H9 (cell line): ENCODE measurements at regions not wholly inside any gene's neighbourhood (a gene's known extent, or its start where the extent isn't known, plus 50 kb on each side); places are given as distances from the start of the nearest gene placed in this dataset.

Source experiments
- DNase-seq: peaks from one replicate; pipeline ENCODE4 v3.0.0-alpha.2; 2017
- H2AFZ ChIP-seq: one replicate; pipeline ENCODE4 v1.6.1; 2013; ENCODE audit warnings: mild to moderate bottlenecking, low read length, control low read depth, moderate library complexity
- H2AK5ac ChIP-seq: 2 replicates; pipeline ENCODE4 v1.6.1; 2013; ENCODE audit warnings: low read length, control low read depth, mixed read lengths; ENCODE audit not compliant: insufficient read length
- H2BK120ac ChIP-seq: one replicate; pipeline ENCODE4 v1.6.1; 2013; ENCODE audit warnings: low read depth, mild to moderate bottlenecking, low read length, control low read depth, inconsistent platforms; ENCODE audit not compliant: poor library complexity, severe bottlenecking
- H2BK12ac ChIP-seq: 2 replicates; pipeline ENCODE4 v1.6.1; 2013; ENCODE audit warnings: low read length, control low read depth, mixed read lengths, low read depth; ENCODE audit not compliant: insufficient read length
- H2BK15ac ChIP-seq: 2 replicates; pipeline ENCODE4 v1.6.1; 2013; ENCODE audit warnings: low read depth, low read length, control low read depth
- H2BK20ac ChIP-seq: one replicate; pipeline ENCODE4 v1.6.1; 2013; ENCODE audit warnings: low read depth, mild to moderate bottlenecking, low read length, control low read depth, inconsistent platforms; ENCODE audit not compliant: poor library complexity, severe bottlenecking
- H2BK5ac ChIP-seq: 2 replicates; pipeline ENCODE4 v1.6.1; 2013; ENCODE audit warnings: low read length, control low read depth, mixed read lengths; ENCODE audit not compliant: insufficient read length
- H3K14ac ChIP-seq: 2 replicates; pipeline ENCODE4 v1.6.1; 2013; ENCODE audit warnings: low read length, control low read depth; ENCODE audit not compliant: insufficient read depth
- H3K18ac ChIP-seq: 2 replicates; pipeline ENCODE4 v1.6.1; 2013; ENCODE audit warnings: low read depth, mild to moderate bottlenecking, mixed read lengths, low read length, control low read depth; ENCODE audit not compliant: insufficient read length
- H3K23ac ChIP-seq: 2 replicates; pipeline ENCODE4 v1.6.1; 2013; ENCODE audit warnings: low read length, control low read depth, mixed read lengths, low read depth; ENCODE audit not compliant: insufficient read length
- H3K23me2 ChIP-seq: 2 replicates; pipeline ENCODE4 v1.6.1; 2013; ENCODE audit warnings: low read depth, mild to moderate bottlenecking, mixed read lengths, low read length, control low read depth; ENCODE audit not compliant: insufficient read length, poor library complexity, severe bottlenecking
- H3K27ac ChIP-seq: 2 replicates; pipeline ENCODE4 v1.5.1; 2013; ENCODE audit warnings: low read length, control low read depth, mixed read lengths, low read depth; ENCODE audit not compliant: insufficient read length
- H3K27me3 ChIP-seq: 2 replicates; pipeline ENCODE4 v1.6.1; 2013; ENCODE audit warnings: low read length, control low read depth, inconsistent platforms; ENCODE audit not compliant: insufficient read depth
- H3K4ac ChIP-seq: 2 replicates; pipeline ENCODE4 v1.6.1; 2013; ENCODE audit warnings: low read depth, mild to moderate bottlenecking, control low read depth, inconsistent platforms, low read length, moderate library complexity
- H3K4me1 ChIP-seq: 2 replicates; pipeline ENCODE4 v1.6.1; 2013; ENCODE audit warnings: low read length, control low read depth, inconsistent platforms; ENCODE audit not compliant: insufficient read depth
- H3K4me2 ChIP-seq: 2 replicates; pipeline ENCODE4 v1.6.1; 2013; ENCODE audit warnings: low read length, control low read depth, mixed read lengths; ENCODE audit not compliant: insufficient read length, insufficient read depth
- H3K56ac ChIP-seq: 2 replicates; pipeline ENCODE4 v1.6.1; 2013; ENCODE audit warnings: low read depth, mild to moderate bottlenecking, mixed read lengths, low read length, control low read depth; ENCODE audit not compliant: insufficient read length
- H3K79me1 ChIP-seq: 2 replicates; pipeline ENCODE4 v1.6.1; 2013; ENCODE audit warnings: low read depth, mild to moderate bottlenecking, moderate library complexity, low read length, control low read depth, inconsistent platforms; ENCODE audit not compliant: insufficient read depth, poor library complexity, severe bottlenecking
- H3K79me2 ChIP-seq: 2 replicates; pipeline ENCODE4 v1.6.1; 2013; ENCODE audit warnings: low read length, control low read depth, inconsistent platforms; ENCODE audit not compliant: insufficient read depth
- H3K9ac ChIP-seq: 2 replicates; pipeline ENCODE4 v1.6.1; 2013; ENCODE audit warnings: low read length, control low read depth, mixed read lengths; ENCODE audit not compliant: insufficient read length; ENCODE audit errors: extremely low read depth
- H3K9me3 ChIP-seq: one replicate; pipeline ENCODE4 v1.6.1; 2013; ENCODE audit warnings: low read depth, low read length, inconsistent platforms; ENCODE audit not compliant: control insufficient read depth
- H3T11ph ChIP-seq: one replicate; pipeline ENCODE4 v1.6.1; 2013; ENCODE audit warnings: mild to moderate bottlenecking, low read length, control low read depth, inconsistent platforms
- H4K20me1 ChIP-seq: one replicate; pipeline ENCODE4 v1.6.1; 2013; ENCODE audit not compliant: control insufficient read depth, insufficient read length, insufficient read depth
- H4K5ac ChIP-seq: 2 replicates; pipeline ENCODE4 v1.6.1; 2013; ENCODE audit warnings: low read depth, mild to moderate bottlenecking, mixed read lengths, low read length, control low read depth; ENCODE audit not compliant: insufficient read length
- H4K8ac ChIP-seq: replicated peaks from 2 replicates; pipeline ENCODE4 v1.6.1; 2013; ENCODE audit warnings: low read length, control low read depth, mixed read lengths, low read depth; ENCODE audit not compliant: insufficient read length
- H4K91ac ChIP-seq: 2 replicates; pipeline ENCODE4 v1.6.1; 2013; ENCODE audit warnings: low read depth, mild to moderate bottlenecking, moderate library complexity, mixed read lengths, low read length, control low read depth; ENCODE audit not compliant: insufficient read length
- H3K27ac Mint-ChIP-seq, 3 experiments: 2 replicates in 2 of 3; 3 replicates in 1 of 3; pipeline ENCODE4 v1.8.0; 2020 to 2021; ENCODE audit warnings: mixed read lengths in 3 of 3, mild to moderate bottlenecking in 1 of 3, moderate library complexity in 1 of 3
- H3K27me3 Mint-ChIP-seq: 2 replicates; pipeline ENCODE4 v1.8.0; 2021; ENCODE audit warnings: low read depth, mild to moderate bottlenecking, moderate library complexity, mixed read lengths
- H3K36me3 Mint-ChIP-seq, 3 experiments: 2 replicates in 2 of 3; 3 replicates in 1 of 3; pipeline ENCODE4 v1.8.0; 2020 to 2021; ENCODE audit warnings: low read depth in 3 of 3, mixed read lengths in 3 of 3; ENCODE audit not compliant: insufficient read depth in 1 of 3
- H3K4me1 Mint-ChIP-seq, 2 experiments: 2 replicates each; pipeline ENCODE4 v1.8.0; 2020; ENCODE audit warnings: mixed read lengths in 2 of 2
- H3K4me3 Mint-ChIP-seq, 2 experiments: 2 replicates in 1 of 2; 3 replicates in 1 of 2; pipeline ENCODE4 v1.8.0; 2020 to 2021; ENCODE audit warnings: mild to moderate bottlenecking in 2 of 2, mixed read lengths in 2 of 2, moderate library complexity in 1 of 2
- H3K9me3 Mint-ChIP-seq, 2 experiments: 2 replicates in 1 of 2; 3 replicates in 1 of 2; pipeline ENCODE4 v1.8.0; 2020; ENCODE audit warnings: mild to moderate bottlenecking in 2 of 2, mixed read lengths in 2 of 2, moderate library complexity in 1 of 2
- WGBS: extraction: QIAGEN DNeasy Blood & Tissue Kit; methylation state at CpG from one replicate; pipeline ENCODE4 v1.1.7; 2013; ENCODE audit warnings: missing lambda C conversion rate, low lambda C conversion rate, mixed read lengths; ENCODE audit not compliant: insufficient read length; ENCODE audit errors: extremely low coverage; 5-methylcytosine and 5-hydroxymethylcytosine counted together
- TF ChIP-seq, protein P1 (sequence below): fragments of 200-600 bp; sonication (generic); conservative IDR thresholded peaks from 3 replicates; pipeline ENCODE4 v1.8.0; 2021; ENCODE audit warnings: antibody characterized with exemption, mild to moderate bottlenecking

DNA sequence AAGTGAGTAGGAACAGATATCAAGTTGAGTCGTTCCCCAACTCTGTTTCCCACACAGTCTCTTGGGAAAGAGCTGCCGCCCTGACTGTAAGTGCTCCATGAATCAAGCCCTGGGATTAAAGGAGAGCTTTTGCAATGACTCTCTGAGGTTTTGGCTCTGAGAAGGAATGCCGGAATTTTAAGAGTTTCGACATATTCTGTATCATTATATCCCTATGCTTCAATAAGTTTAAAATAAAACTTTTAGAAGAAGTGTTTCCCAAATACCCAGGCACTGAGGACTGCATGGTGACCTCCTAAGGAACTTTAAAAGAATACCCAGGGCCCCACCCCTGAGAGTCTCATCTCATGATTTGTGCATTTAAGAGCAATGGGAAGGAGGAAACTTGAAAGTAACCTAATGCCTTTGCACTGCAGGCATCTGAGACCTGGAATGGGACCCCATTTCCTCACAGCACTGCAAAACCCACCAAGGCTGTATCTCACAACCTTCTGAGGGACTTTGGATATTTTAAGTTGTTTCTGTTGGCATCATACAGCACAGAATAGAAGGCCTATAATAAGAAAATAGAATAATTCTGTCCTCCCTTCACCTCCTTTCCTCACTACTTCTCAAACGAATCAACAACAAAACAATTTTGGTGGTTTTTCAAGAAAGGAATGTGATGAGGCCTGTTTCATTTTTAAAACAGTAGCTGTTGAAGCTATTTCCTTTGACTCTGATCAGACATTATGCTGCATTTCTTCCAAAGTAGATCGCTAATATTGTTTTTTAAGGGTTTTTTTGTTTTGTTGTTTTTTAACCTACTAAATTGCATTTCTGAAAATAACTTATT lies 121.2 kb downstream of the GASK1B start:
- H2BK20ac ChIP-seq, result no peak overlapping the region
- TF ChIP-seq, protein P1, sequence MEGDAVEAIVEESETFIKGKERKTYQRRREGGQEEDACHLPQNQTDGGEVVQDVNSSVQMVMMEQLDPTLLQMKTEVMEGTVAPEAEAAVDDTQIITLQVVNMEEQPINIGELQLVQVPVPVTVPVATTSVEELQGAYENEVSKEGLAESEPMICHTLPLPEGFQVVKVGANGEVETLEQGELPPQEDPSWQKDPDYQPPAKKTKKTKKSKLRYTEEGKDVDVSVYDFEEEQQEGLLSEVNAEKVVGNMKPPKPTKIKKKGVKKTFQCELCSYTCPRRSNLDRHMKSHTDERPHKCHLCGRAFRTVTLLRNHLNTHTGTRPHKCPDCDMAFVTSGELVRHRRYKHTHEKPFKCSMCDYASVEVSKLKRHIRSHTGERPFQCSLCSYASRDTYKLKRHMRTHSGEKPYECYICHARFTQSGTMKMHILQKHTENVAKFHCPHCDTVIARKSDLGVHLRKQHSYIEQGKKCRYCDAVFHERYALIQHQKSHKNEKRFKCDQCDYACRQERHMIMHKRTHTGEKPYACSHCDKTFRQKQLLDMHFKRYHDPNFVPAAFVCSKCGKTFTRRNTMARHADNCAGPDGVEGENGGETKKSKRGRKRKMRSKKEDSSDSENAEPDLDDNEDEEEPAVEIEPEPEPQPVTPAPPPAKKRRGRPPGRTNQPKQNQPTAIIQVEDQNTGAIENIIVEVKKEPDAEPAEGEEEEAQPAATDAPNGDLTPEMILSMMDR, result no peak
- H3K4me1 ChIP-seq, result no peaks in the 10 kb centered on the region
- no peak overlapping the region for H2BK5ac ChIP-seq
- H4K20me1 ChIP-seq, result no peaks in the 10 kb centered on the region
- no peak overlapping the region for H4K91ac ChIP-seq
- H2BK15ac ChIP-seq, result no peak overlapping the region
- no peaks in the 10 kb centered on the region for H3K27me3 ChIP-seq
- H3K23me2 ChIP-seq, result no peaks in the 10 kb centered on the region
- no peak overlapping the region for H2AFZ ChIP-seq
- WGBS, result no CpG with 5 or more reads among the region's 6 CpGs
- no peak overlapping the region for H3K14ac ChIP-seq
- Mint-ChIP-seq H3K27me3 (no peaks in the 10 kb centered on the region), H3K36me3 (no peaks in the 10 kb centered on the region), H3K27ac (peak overlapping the region in 1 of 3 experiments; percentile 86; a peak in 2 of 7 replicates), H3K4me3 (no peak overlapping the region), H3K9me3 (no peaks in the 10 kb centered on the region), H3K4me1 (no peaks in the 10 kb centered on the region)
- no peaks in the 10 kb centered on the region for H3K79me2 ChIP-seq
- no peak overlapping the region for H3K9ac ChIP-seq
- no peak overlapping the region for H3K18ac ChIP-seq
- no peak overlapping the region for H3K27ac ChIP-seq
- no peak for DNase-seq
- H3K4ac ChIP-seq, result no peak overlapping the region
- no peak overlapping the region for H3K4me2 ChIP-seq
- no peak overlapping the region for H3K23ac ChIP-seq
- no peak overlapping the region for H2AK5ac ChIP-seq
- H4K8ac ChIP-seq, result no peak overlapping the region
- no peaks in the 10 kb centered on the region for H3K79me1 ChIP-seq
- H3T11ph ChIP-seq, result no peak overlapping the region
- no peak overlapping the region for H2BK120ac ChIP-seq
- H4K5ac ChIP-seq, result no peak overlapping the region
- no peak overlapping the region for H3K56ac ChIP-seq
- no peaks in the 10 kb centered on the region for H3K9me3 ChIP-seq
- no peak overlapping the region for H2BK12ac ChIP-seq
